HG03139 (cell line): ENCODE measurements at regions not wholly inside any gene's neighbourhood (a gene's known extent, or its start where the extent isn't known, plus 50 kb on each side); places are given as distances from the start of the nearest gene placed in this dataset.

Source experiments
- ATAC-seq: cut with Tn5 transposase; IDR thresholded peaks from one replicate; pipeline ENCODE4 v1.9.1; 2021; ENCODE audit not compliant: unreplicated experiment

DNA sequence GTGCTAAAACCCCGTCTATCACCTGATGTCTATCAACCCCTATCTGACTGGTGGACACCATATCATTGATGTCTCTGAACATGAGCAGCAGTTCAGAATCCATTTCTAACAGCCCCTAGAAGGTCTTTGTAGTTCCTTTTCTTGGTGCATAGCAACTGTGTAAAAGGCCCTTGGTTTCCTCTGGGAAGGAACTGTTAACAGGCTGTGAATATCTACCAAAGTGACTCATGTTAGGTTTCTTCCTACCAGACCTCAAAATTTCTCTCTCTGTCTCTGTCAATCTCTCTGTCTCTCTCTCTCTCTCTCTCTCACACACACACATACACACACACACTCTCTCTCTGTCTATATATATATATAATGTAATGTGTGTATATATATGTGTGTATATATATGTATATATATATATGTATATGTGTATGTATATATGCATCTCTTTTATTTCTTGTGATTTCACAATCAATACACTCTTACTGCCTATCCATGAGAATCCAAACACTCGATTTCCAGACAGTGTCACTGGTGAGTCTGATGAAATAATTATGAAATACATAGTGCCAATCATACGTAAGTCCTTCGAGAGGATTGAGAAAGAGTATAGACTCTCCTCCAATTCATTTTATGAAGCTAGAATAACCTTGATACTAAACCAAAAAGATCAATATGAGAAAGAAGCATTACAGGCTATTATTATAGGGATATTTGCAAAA is 335.9 kb upstream of the SLCO3A1 start:
- no peak for ATAC-seq

DNA sequence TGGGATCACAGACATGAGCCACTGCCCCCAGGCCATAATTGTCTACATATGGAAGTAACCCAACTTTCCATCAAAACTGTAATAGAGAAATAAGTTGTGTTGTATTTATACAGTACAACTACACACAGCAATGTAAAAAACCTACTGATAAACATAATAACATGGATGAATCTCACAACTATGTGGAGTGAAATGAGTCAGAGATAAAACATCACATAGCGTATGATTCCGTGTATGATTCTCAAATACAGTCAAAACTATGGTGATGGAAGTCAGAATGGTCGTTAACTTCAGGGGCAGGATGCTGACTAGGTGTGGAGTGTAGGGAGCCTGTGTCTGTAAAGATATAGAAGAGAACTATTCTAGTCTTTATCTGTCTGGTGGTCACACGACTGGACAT is 332.7 kb upstream of the SLCO3A1 start:
- no peak for ATAC-seq

DNA sequence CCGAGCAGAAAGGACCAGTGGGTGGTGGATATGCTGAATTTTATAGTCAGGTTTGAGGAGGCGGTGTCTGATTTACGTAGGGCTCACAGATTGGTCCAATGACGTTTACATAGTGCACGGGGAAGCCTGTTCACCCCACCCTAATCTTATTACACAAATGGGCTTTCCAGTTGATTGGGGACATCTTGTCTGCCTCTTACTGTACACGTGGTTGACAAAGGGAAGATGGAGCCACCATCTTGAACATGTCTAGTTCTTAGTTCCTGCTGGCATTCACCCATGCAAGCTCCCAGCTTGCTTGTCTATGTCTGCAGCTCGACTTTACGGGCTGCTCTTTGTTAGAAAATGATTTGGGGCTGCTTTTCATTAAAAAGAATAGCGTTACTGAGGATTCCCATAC is 332.0 kb upstream of the SLCO3A1 start:
- ATAC-seq, result no peak

DNA sequence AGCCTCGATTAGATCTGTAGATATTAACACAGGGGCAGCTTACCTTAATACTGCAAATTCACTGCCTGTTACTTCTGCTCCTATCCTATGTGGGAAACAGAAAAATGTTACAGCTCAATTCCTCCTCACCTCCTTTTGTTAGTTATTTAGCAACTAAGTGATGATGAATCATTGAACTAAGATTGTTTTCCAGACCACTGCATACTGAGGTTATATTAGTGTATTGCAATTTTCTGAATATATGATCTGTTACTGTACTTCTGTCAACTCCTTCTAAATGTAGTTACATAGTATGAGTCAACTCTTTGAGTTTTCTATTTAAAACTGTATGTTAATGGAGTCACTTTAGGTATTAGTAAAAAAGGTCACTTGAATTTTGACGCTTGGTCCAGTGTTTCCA is 331.5 kb upstream of the SLCO3A1 start:
- no peak for ATAC-seq

DNA sequence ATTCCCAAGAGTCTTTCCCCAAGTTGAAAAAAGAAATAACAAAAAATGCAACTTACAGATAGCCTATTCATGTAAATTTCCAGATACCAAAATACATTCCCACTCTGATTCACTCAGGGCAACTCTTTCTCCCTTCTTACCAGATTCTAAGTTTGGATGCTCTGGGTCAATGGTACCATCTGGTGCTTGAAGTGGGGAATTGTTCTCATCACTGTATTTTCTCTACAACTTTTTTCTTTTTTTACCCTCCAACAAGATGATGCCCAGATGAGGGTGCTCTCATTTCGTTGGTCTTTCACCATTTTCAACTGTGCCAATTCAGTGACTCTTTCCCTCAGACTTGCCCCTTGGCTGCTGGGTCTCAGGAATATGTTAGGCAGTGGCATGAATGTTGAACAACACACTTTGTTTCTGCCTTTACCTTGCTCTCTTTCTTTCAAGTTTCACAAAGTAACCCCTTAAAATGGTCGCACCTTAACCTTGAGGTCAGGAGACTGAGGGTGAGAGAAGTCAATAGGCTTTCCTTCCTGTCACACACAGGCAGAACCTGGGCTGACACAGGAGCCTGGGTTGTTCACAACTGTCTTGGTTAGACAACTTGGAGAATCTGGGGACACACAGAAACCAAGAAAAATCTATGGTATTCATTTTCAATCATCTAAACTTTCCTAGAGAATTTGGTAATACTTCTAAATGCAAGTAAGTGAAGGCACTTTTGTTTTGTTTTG is 330.7 kb upstream of the SLCO3A1 start:
- no peak for ATAC-seq

DNA sequence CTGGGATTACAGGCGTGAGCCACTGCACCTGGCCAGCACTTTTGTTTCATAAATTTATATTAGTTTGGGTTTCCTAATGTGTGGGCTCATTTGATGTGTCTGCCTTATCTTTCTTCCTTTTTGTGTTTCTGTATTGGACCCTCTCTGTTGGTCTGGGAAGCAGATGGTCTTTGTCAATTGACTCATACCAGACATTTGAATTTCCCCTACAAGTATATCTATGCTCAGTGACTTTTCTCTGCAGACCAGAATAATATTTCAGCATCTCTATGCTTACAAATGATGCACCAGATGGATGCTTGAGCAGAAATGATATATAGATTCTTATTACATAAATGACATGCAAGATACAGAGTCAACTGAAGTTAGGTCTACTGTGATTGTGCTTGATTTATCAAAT is 329.9 kb upstream of the SLCO3A1 start:
- ATAC-seq, result no peak

DNA sequence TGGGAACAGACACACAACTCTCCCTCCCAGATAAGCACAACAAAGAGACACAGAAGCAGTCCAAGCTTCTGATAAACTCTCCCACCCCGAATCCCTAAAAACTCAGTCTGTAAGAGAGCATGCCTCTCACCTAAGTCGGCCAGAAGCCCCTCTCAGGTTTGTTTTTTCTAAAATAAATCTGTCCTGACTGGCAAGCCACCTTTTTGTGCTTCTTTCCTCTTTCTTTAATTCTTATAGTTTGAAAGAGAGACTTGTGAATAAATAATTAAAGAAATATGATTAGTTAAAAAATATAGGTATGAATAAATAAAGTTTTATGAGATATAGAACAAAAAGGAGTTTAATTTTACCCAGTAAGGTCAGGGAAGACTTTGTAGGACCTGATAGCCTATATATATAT is 329.0 kb upstream of the SLCO3A1 start:
- no peak for ATAC-seq

DNA sequence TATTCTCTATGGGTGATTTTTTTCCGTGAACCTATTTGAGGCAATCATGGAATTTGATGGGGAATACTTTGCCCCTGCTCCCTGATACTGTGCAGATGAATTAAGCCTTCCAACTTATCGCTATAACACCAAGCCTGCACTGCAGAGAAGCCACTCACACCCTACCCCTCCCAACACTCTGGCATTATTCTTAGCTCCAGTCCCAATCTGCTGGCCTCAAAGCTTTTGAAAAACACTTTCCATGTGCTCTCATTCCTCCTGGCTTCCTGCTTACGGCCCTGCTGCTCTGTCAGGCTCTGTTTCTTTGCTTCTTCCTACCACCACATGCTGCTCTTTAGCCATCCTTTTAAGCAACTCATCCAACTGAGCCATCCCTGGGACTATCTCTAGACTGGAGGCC is 327.8 kb upstream of the SLCO3A1 start:
- ATAC-seq, result no peak

DNA sequence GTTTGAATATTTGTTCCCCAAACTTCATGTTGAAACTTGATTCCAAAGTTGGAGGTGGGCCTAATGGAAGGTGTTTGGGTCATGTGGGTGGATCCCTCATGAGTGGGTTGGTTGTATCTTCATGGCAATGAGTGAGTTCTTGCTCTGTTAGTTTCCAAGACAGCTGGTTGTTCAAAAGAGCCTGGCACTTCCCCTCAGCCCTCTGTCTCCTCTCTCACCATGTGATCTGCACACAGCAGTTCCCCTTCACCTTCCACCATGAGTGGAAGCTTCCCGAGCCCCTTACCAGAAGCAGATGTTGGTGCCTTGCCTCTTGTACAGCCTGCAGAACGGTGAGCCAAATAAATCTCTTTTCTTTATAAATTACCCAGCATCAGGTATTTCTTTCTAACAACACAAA is 327.1 kb upstream of the SLCO3A1 start:
- no peak for ATAC-seq

DNA sequence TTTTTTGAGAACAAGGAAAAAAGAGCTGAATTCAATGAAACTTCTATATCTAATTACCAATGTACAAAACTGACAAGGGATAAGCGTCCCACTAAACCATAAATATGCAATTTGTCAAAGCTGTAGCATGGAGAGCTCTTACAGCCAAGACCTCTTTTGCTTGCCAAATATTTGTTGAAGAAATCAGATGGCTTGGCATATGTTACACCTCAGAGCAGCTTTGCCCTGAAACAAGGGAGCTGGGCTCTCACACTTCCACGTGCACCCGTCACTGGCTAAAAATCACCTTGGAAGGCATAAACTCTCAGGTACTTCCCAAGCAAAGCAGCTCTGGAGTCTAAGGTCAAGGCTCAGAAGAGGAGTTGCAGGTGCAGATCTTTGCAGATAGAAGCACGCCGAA is 324.7 kb upstream of the SLCO3A1 start:
- no peak for ATAC-seq

DNA sequence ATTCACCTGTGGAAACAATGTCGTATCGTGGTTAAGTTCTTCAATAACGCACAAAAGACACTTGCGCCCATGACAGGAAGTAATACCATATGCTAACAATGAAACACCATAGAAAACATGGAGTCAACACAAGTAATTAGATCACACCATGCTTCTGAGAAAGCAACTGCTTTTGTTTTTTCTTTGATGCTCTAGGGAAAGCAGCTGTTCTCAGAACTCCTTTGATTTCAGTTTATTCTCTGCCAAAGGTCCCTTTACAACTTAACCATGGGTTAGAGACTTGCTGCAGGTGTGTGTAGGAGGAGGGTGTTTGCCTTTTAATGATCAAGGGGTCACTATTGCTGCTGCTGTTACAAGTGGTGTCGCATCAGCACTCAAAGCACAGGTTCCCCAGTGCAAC is 324.0 kb upstream of the SLCO3A1 start:
- ATAC-seq, result no peak

DNA sequence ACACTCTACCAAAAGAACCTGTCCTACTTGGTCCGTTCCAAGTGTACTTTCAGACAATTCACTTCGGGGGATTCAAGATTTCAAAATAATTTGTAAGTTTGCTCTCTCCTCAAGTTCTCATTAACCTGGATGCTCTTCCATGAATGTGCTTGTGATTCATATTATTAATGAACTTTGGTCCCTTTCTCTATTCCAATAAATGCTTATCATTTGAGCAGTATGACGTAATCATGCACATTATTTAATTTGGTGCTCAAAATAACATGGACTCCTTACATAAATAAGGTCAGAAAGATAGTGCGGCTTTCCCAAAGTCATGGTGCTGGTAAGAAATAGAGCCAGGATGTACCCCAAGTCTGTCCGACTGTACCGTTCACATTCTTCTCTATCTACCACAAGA is 323.2 kb upstream of the SLCO3A1 start:
- ATAC-seq, result no peak

DNA sequence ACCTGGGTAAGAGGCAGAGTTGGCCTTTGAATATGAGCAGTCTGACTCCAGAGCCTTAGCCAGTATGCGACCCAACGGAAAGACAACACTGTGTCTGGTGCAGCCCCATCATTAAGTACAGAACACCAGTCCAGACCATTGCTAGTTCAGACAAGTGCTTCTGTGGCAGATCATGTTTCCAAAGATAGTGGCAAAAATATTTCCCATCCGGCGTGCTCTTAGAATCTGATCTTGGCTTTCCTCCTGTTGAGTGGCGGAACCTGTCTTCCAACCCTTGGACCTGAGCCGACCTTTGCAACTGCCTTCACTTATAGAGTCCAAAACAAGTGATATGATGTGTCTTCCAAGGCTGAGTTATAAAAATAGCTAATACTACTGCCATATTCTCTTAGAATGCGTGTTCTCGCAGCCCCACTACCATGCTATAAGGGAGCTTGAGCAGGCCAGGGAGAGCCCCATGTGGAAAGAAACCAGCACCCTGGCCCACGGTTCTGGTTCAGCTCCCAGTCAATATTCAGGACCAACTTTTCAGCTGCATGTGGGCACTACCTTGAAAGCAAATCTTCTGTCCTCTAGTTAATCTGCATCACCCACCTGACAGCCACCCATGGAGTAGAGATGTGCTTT is 322.4 kb upstream of the SLCO3A1 start:
- ATAC-seq, result no peak

DNA sequence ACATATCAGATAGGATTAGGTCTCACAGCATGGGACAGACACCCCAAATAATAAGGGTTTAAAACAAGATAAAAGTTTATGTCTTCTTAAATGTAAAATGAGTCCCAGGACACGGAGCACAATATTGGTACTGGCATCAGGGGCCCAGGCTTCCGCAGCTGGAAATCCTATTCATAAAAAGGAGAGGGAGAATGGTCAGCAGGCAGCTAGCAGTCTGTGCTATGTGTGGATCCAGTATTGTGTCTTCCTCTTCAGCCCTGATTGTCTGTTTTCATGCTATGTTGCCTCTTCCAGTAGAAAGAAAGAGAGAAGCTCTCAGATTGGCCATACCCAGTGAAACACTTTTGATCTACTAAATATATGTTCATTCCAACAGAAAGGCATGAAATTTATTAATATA is 319.3 kb upstream of the SLCO3A1 start:
- no peak for ATAC-seq

DNA sequence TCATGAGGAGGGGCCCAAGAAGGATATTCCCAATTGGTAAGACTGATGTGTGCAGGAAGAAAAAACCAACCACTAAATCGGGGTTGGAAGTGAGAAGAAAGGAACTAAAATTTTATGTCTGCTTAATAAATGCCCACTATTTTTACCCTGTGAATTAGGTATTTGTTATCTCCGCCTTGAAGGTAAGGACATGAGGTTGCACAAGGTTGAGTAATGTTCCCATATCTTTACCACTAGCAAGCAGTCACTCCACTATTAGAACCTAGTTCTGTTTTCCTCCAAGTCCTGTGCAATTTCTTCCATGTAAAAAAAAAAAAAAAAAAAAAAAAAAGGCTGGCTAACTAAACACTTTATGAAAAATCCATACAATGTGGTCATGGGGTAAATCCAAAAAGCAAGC is 318.5 kb upstream of the SLCO3A1 start:
- no peak for ATAC-seq

DNA sequence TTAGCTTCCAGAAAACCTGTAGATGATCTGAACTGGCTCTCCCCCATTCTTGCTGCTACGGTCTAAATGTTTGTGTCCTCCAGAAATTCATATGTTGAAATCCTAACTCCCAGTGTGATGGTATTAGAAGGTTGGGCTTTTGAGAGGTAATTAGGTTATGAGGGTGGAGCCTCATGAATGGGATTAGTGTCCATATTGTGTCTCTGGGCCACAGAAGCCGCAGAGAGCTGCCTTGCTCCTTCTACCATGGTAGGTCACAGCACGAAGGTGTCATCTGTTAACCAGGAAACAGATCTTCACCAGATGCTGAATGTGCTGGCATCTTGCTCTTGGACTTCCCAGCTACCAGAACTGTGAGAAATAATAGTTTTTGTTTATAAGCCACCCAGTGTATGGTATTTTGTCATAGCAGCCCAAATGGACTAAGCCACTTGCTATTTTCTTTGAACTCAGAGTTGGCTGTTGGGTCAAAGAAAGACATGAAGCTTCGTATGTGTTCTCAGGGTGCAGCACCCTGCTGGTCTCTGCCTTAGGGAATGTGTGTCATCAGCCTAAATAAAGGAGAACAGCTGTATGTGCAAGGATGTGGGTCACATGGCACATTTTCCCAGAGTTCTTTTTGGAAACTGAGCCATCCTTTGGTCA is 317.5 kb upstream of the SLCO3A1 start:
- no peak for ATAC-seq

DNA sequence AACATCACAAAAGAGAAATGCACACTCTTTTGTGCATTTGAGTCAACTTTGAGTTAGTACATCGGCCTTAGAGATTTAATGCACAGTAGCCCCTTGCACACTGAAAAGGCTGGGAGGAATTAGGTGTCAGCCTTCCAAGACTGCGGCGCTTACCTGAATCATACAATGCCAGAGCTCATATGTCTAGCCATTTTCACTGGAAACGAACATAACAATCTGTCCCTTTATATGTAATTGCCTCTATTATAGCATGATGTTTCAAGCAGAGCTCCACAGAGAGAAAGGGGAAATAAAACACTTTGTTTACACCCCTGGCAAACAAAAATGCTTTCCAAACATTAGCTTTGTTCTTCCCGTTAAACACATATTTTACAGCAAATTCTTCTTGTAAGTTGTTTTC is 315.7 kb upstream of the SLCO3A1 start:
- no peak for ATAC-seq

DNA sequence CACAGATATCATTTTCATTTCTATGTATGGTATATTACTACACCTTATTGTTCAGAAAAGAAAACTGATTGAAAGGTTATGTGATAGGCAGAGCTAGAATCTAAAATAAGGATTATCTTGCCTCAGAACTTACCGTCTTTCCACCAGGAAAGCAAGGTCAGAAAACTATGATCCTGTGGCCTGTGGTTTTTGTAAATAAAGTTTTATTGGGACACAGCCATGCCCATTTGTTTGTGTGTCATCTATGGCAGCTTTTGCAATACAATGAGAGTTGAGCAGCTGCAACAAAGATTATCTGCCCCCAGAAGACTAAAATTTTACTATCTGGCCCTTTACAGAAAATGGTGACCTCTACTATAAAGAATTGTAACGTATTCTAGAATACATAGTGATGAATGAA is 314.7 kb upstream of the SLCO3A1 start:
- ATAC-seq, result no peak

DNA sequence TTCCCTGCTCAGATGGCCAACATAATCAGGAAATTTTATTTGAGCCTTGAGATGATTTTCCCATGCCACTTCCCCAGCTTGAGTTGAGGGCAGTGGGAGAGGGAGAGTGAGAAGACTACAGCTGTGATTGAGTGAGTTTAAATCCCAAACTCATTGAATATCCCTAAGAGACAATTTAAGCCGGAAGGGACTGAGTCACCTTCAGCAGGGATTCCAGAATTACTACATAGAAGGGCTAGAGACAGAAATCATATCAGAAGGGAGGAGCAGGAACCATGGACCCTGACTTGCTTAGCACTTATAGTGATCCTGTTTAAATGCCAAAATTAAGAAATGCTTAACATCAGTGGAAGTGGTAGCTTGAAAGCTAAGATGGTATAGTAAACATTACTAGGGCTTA is 312.2 kb upstream of the SLCO3A1 start:
- no peak for ATAC-seq

DNA sequence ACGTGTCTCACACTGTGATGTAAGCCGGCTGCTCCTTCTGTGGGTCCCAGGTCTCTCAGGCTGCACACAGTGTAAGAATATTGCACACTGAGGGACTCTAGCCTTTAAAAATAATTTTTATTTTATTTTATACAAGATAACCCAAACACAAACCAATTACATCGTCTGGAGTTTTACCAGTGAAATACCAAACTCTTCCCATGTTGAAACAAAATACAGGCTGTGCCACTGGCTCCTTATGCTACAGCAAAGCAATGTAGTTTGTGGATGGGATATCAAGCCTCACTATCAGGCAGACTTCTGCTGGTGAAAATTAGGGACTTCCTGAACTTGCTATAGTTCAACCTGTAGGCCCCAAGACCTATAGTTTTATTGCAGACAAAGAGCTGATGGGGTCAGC is 311.3 kb upstream of the SLCO3A1 start:
- no peak for ATAC-seq

DNA sequence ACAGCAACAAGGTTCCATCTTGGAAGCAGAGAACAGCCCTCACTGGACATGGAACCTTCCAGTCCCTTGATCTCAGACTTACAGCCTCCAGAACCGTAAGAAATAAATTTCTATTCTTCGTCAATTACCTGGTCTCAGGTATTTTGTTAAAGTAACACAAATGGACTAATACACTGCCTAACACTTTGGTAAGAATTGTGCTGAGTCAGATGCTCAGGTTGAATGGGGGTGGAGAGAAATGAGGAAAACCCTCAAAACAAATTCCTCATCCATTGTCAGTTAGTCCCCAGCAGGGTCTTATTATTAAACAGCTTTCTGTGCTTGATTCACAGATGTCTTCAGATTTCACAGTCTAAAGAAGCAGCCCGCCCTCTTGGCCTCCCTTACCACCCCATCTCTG is 306.2 kb upstream of the SLCO3A1 start:
- no peak for ATAC-seq

DNA sequence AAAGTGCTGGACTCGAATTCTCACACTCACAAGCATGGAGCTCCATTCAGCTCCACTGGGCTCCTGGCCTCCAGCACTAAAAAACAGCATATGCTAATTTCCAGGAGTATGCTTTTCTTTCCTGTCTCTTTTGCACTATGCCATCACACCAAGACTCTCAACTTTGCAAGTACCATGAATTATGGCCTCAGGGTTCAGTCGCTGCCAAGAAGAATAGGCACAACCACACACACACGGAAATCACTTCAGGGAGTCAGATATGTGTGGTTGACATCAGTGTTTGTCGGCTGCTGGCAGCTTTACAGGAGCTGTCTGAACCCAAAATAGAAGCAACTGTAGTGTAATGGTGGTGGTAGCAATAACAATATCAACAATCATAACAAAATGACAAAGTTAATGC is 305.0 kb upstream of the SLCO3A1 start:
- no peak for ATAC-seq
